ENCODE measurements at regions not wholly inside any gene's neighbourhood (a gene's known extent, or its start where the extent isn't known, plus 50 kb on each side); places are given as distances from the start of the nearest gene placed in this dataset.
"Not testable (repeated sequence)": the region's sequence is repeated elsewhere in the genome, so short reads cannot be mapped to it uniquely, and the experiment has no call there.

DNA sequence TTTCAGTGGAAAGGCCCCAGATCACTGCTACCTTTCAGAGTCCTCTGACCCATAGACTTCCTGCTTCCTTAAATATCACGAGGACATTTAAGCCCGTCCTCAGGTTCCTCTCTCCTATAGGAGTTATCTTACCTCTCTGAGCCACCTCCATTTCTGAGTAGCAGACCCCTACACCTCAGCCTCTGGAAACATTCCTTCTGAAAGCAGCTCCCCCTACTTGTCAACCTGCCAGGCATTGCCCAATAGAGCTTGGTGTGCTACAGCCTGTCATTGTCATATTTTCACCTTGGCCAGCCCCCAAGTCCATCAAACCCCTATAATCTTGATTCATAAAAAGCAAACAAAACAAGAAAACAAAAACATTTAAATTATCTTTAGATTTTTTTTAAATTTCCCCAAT, 717.9 kb upstream of the SLC8A1 start:
- ATAC-seq = no peak
- no peak for DNase-seq (ENCODE audit: missing footprints)
- intact Hi-C loops (cut with DNase I) = no loop called here

DNA sequence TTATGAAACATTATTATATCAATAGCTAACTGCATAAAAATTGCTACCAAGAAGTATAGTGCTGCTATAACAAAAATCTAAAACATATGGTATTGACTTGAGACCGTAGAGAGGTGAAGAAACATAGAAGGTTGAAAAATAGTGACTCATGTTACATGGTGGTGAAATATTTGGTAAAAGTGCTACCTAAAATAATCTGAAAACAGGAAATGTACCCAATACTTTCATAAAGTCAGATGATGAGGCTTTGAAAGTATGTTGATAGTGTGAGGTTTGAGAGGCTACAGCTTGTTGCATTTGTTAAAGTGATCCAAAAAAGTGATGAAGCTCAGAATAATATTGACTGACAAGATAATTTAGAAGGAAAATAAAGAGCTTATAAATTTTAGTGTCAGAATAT, 718.7 kb upstream of the SLC8A1 start:
- ATAC-seq = no peak
- intact Hi-C loops (cut with DNase I) = no loop called here
- no peak for DNase-seq (ENCODE audit: missing footprints)

DNA sequence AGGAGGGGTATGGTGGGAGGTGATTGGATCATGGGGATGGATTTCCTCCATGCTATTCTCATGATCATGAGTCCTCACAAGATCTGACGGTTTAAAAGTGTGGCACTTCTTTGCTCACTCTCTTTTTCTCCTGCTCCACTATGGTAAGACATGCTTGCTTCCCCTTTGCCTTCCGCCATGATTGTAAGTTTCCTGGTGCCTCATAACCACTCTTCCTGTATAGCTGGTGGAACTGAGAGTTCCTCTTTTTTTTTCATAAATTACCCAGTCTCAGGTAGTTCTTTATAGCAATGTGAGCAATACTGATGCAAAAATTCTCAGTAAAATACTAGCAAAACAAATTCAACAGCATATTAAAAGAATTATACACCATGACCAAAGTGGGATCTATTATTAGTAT, 728.5 kb upstream of the SLC8A1 start:
- intact Hi-C loops (cut with DNase I) = no loop called here
- no peak for DNase-seq (ENCODE audit: missing footprints)
- no peak for ATAC-seq

DNA sequence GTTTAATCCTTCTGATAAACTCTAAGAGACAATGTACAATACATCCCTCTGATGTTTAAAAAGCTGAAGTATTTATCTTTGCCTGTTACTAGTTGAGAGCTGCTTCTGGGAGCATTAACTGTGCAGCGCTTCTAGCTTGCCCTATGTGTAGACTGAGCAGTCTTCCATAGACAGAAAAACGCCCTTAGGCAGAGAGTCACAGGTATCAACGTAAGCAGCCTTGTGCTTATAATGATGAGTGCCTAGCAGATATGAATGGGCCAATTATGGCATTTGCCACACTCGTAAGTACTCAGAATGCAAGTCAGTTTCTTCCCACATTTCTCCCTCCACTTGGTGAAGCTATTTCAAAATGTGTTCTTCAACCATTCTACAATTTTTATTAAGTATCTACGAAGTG, 731.1 kb upstream of the SLC8A1 start:
- intact Hi-C loops (cut with DNase I) = no loop called here
- no peak for ATAC-seq

DNA sequence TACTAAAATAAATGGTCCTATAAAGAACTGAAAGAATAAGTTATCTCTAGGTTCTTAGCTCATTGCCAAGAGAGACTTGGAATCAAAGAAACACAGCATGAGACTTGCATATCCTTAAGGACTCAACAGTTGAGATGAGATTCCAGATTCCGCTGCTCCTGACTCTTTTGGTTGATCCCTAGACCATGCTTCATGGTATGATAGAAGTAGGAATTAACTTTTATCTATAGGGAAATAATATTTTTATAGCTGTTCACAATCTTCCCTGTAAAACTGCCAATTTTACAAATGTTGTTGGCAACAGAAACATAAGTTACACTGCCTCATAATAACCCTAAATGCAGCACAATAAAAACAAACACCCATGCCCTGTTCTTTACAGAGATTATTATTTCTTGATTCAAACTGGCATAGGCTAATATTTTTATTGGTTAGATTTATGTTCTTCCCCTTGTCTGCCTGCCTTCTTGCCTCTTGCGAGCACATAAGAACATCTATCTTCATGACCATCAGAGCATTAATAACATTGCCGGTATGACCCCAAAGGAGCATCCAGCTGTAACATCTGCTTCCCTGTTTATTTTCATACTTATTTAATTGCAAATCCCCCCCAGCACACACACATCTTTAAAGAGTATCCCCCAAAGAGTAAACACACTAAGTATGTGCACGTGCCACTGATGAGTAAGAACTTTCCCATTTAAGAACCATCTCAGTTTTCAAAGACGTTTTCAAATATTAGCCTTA, 735.7 kb upstream of the SLC8A1 start:
- DNase-seq (ENCODE audit: missing footprints) (no peak), ATAC-seq (no peak)
- intact Hi-C loops (cut with DNase I) = no loop called here

More for the DNA sequence above, 731.1 kb upstream of the SLC8A1 start:
- DNase-seq (ENCODE audit: missing footprints) = no peak

DNA sequence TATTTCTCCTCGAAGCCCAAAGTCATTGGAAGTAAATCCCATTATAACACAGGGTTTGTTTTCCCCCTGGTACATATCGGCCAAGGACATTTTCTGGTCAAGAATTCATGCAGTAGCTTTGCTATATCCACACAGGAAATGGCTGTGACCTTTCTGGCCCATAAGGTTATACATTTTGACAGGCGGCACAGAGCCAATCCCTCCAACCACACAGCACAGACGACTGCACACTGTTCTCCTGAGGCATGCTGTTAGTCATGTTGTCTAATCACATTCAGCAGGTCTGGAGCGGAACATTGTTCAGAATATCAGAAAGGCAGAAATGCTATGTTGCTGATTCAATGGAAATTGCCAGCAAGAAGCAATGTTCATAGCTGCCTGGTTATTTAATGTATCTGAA, 742.3 kb upstream of the SLC8A1 start:
- ATAC-seq (peak; percentile 59), DNase-seq (ENCODE audit: missing footprints) (peak; percentile 54)
- intact Hi-C loops (cut with DNase I) = no loop called here

DNA sequence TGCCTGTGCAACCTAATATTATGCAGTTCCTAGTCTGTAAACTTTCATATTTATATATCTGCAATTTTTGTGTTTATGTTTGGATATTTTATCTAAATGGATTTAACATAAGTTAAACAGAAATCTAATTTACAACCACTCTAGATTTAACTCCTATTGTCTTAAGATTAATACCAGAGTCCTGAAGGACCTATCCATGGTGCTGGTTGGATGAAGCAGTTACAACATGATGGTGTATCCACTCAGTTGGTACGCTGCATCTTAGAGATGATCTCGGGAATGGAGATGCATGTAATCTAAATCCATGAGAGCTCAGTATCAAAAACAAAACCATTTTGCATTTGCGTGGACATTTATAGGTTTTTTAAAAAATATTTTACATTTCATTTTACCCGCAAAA, 745.9 kb upstream of the SLC8A1 start:
- DNase-seq (ENCODE audit: missing footprints) (no peak), ATAC-seq (no peak)
- intact Hi-C loops (cut with DNase I) = no loop called here

DNA sequence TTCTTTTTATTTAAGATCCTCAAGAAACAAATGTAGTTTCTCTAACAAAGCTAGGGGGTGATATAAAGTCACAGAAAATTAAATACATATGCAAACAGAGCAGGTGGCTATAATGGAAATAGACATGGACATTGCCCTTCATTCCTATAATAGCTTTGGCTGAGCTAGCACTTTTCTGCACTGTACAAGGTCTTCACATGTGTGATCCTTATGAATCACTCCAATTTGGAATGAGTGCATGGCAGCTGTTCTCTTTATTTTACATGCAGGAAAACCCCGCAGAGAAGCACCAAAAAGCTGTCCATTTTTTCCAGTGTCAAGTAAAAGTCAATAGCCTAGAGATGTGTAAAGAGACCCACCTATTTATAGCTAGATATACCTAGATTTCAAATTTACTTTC, 747.4 kb upstream of the SLC8A1 start:
- ATAC-seq = peak; percentile 52
- no peak for DNase-seq (ENCODE audit: missing footprints)
- intact Hi-C loops (cut with DNase I) = no loop called here

DNA sequence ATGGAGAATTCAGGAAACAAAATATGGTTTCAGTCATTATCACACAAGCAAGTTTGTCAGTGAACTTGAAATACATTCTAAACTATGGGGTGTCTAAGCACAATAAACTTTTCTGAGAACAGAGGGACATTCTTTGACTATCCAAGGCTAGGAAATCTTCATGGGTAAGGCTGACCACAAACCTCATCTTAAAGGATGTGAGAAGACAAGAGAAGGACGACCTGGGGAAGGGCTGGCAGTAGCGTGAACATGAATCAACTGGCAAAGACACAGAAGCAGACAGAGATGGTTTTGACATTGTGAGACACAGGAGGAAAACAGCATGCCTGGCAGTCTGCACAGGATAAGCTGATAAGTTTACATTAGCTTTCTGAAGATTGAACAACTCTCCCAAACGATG, 752.4 kb upstream of the SLC8A1 start:
- DNase-seq (ENCODE audit: missing footprints) (no peak), ATAC-seq (no peak)
- intact Hi-C loops (cut with DNase I) = no loop called here

DNA sequence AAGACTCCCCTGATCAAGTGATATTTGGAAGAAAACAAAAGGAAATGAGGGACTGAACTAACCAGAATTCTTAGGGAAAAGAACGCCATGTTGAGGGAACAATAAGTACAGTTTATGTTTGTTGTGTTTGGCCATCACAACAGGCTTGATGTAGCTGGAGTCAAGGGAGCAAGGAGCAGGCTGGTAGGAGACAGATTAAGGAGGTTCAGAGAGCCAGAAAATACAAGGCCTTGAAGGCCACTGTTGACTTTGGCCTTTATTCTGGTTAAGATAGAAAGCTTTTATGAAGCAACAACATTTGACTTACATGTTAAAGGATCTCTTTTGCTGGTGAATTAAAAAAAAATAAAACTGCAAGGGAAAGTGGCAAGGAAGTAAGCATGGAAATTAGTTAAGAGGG, 754.1 kb upstream of the SLC8A1 start:
- intact Hi-C loops (cut with DNase I) = no loop called here
- ATAC-seq (peak; percentile 97), DNase-seq (ENCODE audit: missing footprints) (no peak)

DNA sequence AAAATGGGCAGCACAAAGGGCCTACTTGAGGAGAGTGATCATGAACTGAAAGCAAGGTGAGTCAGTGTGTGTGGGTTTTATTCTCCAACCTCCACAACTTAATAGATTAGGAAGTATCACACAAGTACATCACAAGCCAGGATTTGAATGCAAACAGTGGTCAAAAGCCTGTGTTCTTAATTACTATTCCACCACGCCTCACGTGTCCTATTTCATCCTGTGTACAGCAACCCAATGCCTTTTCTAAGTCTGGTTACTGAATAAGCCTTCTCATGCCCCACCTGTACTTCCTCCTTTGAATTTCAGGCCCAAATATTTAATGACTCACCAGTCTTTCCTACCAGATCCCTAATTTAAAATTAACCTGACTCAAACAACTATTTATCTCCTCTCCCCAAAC, 755.7 kb upstream of the SLC8A1 start:
- DNase-seq (ENCODE audit: missing footprints) (no peak), ATAC-seq (no peak)
- intact Hi-C loops (cut with DNase I) = no loop called here

DNA sequence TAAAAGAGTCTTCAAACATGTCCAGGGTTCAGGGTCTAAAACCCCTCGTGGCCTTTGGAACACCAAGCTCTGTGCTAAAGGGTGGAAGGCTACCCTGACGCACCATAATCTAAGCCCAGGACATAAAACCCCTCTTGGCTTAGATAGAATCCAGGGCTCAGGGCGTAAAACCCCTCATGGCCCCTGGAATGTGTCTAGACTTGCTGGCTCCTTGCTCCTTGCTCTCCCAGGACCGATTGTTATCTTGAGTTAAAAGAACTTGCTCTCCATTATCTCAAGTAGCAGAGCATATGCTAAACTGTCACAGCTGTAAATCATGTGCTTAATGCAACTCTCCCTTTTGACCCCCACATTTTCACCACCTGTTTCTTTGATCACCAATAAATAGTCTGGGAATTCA, 758.1 kb upstream of the SLC8A1 start:
- DNase-seq (ENCODE audit: missing footprints); intact Hi-C loops (cut with DNase I); ATAC-seq: not testable (repeated sequence)

DNA sequence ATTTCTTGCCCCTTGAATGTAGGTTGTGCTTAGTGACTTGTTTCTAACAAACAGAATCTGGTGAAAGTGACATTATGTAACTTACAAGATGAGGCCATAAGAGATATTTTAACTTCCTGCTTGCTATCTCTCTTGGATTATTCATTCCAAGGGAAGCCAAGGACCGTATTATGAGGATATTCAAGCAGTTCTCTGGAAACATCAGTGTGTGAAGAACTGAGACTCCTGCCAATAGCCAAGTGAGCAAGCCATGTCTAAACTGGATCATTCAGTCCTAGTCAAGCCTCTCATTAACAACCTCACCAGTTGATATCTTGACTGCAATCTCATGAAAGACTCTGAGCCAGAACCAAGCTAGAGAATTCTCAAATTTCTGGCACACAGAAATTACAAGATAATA, 765.1 kb upstream of the SLC8A1 start:
- intact Hi-C loops (cut with DNase I) = no loop called here
- DNase-seq (ENCODE audit: missing footprints) (no peak), ATAC-seq (peak; percentile 98)

DNA sequence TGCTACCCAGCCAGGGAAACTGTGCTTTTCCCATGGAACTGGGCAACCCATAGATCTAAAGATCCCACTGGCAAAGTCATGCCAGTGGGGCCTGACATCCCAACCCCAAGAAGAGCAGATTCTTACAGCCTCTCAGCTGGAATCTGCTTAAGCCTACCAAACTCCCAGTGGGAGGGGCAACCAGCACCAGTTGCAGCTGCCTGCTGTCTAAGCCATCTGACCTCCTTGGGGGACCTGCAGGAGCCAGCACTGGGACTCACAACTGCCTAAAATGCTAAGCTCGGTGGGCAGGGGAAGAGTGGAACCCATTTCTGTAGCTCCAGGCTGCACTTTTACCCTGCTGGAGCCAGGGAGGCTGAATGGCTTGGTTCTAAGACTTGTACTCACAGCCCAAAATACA, 770.7 kb upstream of the SLC8A1 start:
- DNase-seq (ENCODE audit: missing footprints) (no peak), ATAC-seq (no peak)
- intact Hi-C loops (cut with DNase I) = no loop called here

DNA sequence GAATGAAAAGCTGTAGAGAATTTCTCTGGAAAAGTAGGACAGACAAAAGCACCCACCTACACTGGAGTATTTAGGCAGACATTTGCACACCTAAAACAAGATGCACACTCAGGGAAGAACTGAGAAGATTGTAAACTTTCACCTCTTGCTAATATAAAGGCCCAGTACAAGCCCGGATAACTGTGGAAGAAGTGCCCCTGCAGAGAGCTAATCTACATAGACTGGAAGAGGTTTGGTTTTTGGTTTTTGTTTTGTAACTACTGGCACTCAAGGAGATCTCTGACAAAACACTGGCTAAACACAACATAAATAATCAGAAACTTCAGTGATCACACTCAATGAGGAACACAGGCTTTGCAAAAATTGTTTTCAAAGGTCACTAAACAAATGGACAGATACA, 782.2 kb upstream of the SLC8A1 start:
- no peak for ATAC-seq
- intact Hi-C loops (cut with DNase I) = no loop called here
- DNase-seq (ENCODE audit: missing footprints) = no peak

DNA sequence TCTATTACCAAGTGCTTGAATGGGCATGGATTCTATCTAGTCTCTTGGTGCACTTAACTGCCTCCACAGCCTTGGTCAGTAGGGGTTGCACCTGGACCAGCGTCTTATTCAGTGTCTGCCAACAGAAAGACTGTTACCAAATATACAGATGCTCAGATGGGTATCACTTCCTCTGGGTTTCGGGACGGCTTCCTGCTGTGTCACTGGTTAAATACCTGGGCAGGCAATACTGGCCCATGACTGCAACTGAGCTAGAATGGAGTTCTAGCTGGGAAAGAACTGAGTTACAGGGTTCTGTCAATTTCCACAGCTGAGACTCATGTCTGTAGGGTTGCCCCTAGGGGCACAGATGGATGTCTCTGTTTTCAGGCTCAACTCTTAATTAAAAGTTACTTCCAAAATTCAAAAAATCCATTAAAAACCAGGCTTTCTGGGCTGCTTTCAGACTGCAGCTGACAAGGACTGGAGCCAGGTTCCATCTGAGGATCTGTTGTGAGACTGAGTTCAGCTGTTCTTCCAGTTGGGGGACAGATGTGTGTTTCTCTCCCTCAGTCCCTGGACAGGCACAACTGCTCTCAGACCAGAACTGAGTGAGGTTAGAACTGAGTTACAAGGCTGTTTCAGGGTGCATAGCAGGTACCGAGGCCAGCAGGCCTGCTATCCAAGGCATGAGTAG, 789.6 kb upstream of the SLC8A1 start:
- intact Hi-C loops (cut with DNase I) = no loop called here
- peak; percentile 96 for ATAC-seq
- peak; percentile 60 for DNase-seq (ENCODE audit: missing footprints)

DNA sequence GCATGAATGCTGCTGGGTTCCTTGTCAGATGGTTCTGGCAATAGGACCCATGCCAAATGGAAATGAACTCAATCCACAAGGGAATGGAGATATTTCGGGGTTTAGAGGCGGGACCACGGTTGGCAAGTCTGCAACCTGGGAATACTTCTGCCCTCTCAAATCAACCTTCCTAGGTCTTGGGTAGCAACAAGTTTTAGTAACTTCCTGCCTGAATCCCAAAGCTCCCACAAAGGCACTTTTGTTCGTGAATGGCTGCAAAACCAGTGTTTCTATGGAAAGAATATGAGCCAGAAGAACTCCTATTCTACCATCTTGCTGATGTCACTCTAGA, 790.1 kb upstream of the SLC8A1 start:
- intact Hi-C loops (cut with DNase I) = no loop called here
- ATAC-seq (peak; percentile 45), DNase-seq (ENCODE audit: missing footprints) (no peak)

DNA sequence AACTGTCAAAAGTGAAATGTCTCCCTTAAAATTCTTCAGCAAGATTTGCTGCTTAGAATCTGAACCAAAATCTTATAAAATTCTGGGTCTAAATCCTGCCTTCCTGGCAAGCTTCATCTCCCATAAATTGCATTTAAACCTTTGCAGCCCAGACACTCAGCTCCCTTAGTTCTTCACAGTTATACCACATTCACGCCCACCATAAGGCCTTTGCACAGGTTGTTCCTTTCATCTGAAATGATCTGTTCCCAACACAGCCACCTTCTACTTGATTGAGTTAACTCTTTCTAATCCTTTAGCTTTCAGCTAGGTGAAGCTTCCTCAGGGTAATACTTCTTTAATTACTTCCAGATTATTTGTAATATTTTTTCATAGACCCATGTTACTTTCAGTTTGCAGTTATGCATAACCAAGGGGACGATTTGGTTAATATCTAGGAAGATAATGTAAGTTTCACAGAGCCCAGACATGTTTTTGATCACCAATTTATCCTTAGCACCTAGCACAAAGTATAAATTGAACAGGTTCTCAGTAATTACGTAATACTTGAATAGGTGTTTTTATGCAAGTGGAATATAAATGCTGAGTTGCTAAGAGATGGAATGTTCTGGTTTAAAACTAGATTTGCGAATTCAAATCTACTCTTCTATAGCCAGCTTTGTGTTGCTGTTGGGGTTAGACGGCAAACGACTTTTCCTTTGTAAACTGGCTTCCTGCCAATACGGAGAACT, 779.7 kb upstream of the PKDCC start:
- DNase-seq (ENCODE audit: missing footprints) (no peak), ATAC-seq (no peak)
- intact Hi-C loops (cut with DNase I) = no loop called here

DNA sequence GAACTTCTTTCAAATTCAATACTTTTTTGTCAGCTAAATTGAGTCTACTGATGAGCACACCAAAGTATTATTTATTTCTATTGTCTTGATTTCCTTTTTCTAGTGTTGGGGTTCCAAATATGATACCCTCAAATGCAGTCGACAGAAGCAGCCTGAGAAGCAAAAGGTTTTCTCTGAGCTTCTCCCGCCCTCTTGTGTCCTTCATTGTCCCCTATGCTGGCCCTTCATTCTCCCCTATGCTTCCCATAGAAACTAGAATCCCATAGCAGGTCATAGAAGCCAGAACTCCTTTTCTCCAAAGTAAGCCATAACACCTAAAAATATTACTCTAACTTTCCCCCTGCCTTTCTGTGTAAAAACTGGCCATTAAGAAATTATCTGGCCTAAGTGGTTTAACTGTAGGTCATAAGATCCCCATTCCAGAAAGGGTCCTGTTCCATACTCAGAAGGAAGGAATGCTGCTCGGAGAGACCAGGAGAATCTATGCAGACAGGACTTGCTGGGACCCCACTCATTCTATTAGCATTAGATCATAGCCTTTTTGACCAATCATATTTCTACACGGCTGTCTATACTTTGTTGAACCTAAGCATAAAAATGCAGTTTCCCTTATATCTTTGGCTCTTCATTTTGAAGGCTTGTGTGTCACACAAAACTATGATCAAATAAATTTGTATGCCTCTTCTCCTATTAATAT, 764.6 kb upstream of the PKDCC start:
- ATAC-seq = no peak
- DNase-seq (ENCODE audit: missing footprints) = no peak
- intact Hi-C loops (cut with DNase I) = no loop called here

DNA sequence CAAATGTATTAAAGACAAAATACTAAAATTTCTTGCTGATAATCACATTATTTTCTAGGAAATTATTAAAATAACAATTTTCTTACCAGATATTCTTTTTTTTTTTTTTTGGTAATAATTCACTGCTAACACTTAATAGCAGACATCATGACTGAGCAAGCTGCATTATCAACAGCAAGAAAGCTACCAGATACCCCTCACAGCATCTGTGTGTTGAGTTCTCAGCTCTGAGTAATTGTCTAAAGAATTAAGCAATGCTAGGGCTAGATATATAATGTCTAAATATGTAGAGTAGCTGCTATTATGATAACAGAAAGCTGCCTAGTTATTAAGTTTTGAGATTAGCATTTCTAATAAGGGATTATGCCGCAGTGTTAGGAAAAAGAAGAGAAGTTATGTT, 754.3 kb upstream of the PKDCC start:
- DNase-seq (ENCODE audit: missing footprints) (no peak), ATAC-seq (no peak)
- intact Hi-C loops (cut with DNase I) = no loop called here

Measured in Right ventricle myocardium inferior (tissue), 1 donor.